Stromal cell of bone marrow (primary cell): ENCODE measurements at regions not wholly inside any gene's neighbourhood (a gene's known extent, or its start where the extent isn't known, plus 50 kb on each side); places are given as distances from the start of the nearest gene placed in this dataset.
"Not testable (repeated sequence)": the region's sequence is repeated elsewhere in the genome, so short reads cannot be mapped to it uniquely, and the experiment has no call there.

ENCODE experiments used
- DNase-seq: peaks from one replicate; pipeline ENCODE4 v3.0.0-alpha.2; 2012; ENCODE audit warnings: low read depth

DNA sequence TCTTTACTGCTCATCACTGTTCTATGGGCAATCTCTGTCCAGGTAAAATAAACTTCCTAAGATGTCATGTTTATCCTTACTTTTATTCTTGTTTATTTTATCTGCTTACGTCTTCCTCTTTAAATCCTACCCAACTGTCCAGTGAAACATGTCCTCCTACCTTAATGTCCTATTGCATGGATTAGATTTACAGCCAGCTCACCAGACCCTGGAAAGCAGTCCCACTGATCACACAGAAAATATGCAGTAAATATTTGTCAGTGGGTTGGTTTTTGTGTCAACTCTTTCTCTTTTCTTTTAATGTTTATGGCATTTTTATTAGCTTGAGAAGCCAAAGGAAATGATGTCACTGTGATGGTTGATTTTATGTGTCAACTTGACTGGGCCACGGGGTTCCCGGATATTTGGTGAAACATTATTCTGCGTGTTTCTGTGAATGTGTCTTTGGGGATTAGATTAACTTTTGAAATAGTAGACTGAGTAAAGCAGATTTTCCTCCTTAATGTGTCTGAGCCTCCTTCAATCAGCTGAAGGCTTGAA, 258.3 kb downstream of the SRGAP2C start:
- peak; percentile 37 for DNase-seq

DNA sequence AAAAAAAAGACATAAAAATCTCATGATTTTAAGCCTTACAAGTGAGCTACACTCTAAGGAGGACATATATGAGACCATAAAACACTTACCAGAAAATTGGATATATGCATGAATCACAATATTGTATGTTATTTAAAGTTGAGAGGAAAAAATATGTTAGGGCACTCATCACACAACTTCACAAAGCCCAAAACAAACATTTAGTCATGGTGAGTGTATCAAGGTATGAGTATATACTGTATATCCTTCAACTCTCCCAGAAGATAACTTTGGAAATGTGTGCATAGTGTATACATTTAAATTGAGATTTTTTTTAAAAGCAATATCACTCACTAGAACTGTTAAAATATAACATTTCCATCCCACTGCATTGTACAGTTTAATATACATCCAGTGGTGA, 259.3 kb downstream of the SRGAP2C start:
- DNase-seq = no peak

DNA sequence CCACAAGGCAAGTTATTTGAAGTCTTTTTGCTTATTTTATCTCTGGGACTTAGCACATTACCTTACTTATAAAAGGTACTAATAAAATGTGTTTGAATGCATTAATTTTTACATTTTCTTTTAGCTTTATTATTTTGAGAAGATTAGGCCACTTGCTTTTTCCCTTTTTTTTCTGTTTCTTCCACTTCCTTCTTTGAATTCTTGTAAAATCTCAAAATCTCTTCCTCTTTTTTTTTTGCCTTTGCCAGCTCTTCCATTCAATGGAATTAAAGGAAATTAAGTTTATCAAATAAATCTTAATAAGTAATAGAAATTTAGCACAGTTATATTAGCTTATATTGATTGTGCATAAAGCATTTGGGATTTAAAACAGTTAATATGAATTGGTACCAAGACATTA, 260.9 kb downstream of the SRGAP2C start:
- no peak for DNase-seq

DNA sequence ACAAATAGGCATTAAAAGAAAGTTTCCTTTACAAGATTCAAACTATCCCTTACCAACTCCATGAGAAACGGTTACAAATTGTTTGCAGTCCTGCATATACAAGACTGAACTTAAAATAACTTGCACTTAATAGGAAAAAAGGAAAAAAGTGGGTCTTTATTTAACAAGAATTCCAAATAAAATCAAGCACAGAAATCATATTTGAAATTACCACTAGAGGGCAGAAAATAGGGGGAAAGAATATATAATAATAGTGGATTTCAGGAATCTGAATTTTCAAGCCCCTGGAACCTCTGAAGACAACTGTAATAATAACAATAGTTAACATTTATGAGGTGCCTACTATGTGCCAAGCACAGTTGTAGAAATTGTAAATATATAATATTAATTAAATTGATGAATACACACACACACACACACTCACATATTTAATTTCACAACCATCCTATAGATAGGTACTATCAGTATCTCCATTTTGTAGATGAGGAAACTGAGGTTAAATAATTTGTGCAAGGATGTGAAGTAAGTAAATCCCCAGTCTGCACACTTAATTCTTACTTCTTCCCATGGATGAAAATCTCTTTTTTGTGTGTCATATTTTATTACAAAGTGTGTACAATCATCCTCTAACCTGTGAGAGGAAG, 262.6 kb downstream of the SRGAP2C start:
- not testable (repeated sequence) for DNase-seq

DNA sequence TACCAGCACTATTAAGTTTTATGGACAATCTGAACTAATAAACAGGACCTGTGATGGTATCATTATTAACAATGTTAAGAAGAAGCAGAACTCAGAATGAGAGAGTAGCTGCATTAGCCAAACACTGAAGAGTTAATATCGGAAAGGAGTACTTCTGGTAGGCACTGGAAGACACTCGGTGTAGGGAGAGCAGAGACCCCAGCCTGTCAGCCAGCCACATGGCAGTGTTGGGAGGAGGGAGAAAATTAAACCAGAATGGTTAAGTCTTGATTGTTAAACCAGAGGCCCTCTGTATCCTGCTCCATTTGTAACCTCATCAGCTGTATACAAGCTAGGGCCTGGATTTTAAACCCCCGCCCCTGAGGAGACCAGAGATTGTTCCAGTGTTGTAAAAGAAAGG, 263.3 kb downstream of the SRGAP2C start:
- not testable (repeated sequence) for DNase-seq

DNA sequence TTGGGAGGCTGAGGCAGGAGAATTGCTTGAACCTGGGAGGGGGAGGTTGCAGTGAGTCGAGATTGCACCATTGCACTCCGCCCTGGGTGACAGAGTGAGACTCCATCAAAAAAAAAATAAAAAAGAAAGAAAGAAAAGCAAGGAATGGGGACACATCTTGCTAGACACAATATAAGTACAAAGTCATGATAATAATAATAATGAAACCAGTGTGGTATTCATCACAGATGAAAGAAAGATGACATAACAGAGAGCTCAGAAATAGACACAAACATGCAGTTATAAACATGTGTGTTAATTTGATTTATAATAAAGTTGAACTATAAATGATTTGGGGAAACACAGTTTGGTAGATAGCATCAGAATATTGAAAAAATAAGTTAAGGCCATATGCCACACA, 264.1 kb downstream of the SRGAP2C start:
- no peak for DNase-seq

DNA sequence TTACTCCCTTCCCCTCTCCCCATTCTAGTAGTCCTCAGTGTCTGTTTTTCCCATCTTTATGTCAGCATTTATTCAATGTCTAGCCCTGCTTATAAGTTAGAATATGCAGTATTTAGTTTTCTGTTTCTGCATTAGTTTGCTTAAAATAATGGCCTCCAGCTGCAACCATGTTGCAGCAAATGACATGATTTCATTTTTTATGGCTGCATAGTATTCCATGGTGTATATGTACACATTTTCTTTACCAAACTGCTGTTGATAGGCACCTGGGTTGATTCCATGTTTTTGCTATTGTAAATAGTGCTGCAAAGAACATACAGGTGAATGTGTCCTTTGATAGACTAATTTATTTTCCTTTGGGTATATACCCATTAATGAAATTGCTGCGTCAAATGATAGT, 267.7 kb downstream of the SRGAP2C start:
- DNase-seq = no peak

DNA sequence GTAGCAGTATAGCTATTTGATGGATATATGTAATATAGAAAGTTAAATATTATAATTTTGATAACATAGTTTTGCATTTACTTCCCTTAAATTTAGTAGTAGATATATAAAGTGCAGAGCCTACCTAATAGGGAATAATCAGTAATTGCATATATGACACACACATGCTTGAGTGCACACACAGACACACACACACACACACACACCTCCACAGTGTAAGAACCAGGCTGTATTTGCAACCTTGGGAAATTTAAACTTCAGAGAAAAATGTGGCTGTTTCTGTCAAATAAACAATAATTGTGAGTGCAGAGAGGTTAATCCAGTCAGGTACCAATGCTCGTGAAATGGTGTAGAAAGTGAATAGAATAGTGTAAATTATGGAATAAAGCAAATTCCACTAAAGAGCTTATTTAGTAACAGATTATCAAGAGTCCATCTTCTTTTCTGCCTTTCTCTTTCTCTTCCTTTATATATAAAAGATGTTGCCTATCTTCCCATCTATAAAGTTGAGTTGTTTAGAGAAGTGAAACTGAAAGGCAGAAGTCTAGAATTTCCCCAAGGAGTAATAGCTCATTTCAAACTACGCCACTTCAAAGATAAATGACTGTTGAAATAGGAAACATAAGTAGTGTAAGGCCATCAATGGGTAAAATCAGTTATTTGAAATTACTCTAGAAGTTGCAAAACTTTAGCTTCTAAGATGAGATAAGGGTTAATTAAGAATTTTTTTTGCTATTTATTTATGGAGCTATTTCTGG, 273.7 kb downstream of the SRGAP2C start:
- no peak for DNase-seq

DNA sequence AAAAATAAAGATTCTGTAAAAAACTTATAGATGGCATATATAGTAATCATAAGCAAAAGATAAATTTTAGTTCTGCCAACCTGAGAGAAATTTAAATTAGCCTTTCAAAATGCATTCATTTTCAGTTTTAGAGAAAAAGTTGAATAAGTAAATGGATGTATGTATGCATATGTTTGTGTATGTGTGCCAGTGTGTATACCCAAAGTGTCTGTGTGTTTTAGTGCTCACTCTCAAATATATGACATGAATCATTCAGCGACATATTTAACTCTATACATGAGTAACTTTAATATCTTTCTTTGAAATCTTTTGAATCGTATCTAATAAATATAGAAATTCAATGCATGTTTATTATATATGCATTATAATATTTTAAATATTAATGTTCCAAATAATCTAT, 274.5 kb downstream of the SRGAP2C start:
- no peak for DNase-seq

DNA sequence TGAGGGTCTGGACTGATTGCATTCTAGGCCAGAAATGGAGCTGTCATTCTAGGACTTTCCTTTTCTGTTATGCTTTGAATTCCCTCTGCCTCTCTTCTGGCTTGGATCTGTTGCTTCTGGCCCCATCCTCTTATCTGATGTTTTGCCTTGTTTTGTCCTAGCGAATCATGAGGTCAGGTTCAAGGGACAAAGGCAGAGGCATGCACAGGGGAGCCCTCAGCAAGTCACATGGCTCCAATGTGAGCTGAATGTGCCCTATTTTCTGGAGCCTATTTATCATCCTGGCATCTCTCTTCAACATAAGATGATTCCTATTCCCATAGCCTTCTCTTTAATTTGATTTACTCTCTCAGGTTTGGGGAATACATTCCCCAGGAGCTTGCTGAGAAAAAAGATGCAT, 284.6 kb downstream of the SRGAP2C start:
- not testable (repeated sequence) for DNase-seq

DNA sequence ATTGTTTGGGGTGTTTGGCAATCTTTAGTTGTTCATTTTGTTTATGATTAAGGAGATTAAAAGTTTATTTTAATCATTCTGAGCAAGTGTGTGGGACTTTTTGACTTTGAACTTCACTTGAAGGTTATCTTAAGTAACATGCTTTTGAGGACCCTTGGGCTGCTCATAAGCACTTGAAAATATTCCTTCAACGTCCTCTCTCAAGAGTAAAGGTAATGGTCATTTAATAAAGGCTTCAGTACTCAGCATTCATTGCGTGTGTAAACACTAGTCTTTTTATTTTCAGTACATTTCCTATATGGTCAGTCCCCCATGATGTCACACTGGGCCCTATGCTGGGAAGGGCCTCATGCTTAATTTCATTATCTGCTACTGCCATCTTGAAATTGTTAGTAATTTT, 285.6 kb downstream of the SRGAP2C start:
- not testable (repeated sequence) for DNase-seq

DNA sequence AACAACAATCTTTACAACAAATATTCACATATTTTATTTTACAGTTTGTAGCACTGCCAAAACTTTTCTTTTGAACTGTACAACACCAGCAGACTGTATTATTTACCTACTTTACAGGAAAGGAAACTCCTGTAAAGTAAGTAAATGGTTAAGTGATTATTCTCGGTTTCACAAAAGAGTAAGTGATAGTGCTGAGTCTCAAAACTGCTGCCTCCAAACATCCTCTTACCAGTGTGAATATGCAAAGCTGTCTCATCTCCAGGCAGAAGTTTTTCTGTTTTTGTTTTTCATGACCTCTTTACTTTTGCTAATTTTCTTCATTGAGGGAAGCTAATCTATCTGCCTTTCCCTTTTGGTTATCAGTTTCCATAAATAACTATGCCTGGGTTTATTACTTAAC, 286.7 kb downstream of the SRGAP2C start:
- DNase-seq = no peak

DNA sequence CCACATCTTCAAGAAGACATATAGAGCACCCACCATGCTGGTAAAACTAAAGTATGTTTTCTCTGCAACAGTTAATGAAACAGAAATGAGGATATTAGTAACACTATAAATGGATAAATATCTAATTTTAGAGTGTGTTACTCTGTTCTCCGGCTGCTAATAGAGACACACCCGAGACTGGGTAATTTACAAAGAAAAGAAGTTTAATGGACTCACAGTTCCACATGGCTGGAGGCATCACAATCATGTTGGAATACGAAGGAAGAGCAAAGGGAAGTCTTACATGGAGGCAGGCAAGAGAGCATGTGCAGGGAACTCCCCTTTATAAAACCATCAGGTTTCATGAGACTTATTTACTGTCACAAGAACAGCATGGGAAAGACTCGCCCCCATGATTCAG, 287.2 kb downstream of the SRGAP2C start:
- no peak for DNase-seq

DNA sequence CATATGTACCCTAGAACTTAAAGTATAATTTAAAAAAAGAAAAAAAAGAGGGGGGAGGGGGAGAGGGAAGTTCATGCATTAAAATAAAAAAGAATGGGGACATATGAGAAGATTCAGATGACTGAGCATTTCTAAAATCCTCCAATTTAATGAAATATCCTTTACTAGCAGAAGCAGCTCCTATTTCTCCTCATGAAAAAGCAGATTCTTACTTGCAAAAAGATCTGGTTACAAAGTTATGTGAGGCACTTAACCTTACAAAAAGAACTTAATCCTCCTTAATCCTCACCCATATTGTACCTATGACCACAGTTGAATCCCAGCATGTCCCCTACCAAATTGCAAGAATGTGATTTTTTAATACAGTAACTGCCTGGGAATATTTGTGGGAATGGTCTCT, 298.5 kb downstream of the SRGAP2C start:
- DNase-seq = no peak

DNA sequence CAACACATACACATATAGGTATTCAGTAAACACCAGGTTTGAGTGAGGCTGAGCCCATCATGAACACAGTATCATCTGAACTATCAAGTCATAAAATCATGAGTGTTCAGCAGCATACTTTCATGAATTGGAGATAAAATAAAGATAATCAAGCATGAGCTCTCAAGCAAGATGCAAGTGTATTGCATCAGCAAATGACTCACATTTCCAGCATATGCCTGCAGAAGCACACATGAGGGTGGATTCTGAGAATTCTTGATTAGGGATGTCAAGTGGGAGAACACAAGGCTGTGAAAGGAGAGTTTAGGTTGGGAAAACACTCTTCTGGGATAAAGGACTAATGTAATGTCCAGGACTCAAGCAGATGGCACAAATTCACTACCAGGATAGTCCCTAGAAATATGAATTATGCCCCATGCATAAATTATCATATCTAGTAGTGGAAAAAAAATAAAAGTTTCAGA, 299.2 kb downstream of the SRGAP2C start:
- peak; percentile 83 for DNase-seq

DNA sequence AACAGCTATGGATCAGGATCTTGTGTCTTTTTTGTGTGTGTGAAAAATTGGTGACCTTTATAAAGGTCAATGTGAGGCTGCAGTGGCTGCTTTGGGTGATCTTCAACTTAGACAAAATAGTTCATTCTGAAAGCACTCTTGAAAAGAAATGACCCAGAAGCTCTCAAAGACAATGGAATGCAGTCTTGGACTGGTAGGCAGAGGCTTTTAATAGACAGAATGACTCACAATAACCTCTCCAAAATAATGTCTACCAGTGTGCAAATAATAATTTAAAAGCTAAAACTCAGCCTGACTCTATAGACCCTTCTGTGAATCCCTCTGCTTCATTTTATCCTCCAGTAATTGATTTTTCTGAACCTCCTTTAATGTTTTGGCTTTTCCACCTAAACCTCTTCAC, 310.0 kb downstream of the SRGAP2C start:
- DNase-seq = not testable (repeated sequence)

DNA sequence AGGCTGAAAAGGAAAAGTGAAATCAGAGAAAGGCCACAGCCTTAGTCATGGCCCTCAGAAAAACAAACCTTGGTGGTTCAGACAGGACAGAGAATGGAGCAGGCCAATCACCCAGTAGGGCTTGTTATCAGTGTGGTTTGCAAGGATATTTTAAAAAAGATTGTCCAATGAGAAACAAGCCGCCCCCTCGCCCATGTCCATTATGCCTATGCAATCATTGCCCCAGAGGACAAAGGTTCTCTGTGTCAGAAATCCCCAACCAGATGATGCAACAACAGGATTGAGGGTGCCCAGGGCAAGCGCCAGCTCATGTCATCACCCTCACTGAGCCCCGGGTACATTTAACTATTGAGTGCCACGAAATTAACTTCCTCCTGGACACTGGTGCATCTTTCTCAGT, 326.7 kb downstream of the SRGAP2C start:
- DNase-seq = peak; percentile 55

DNA sequence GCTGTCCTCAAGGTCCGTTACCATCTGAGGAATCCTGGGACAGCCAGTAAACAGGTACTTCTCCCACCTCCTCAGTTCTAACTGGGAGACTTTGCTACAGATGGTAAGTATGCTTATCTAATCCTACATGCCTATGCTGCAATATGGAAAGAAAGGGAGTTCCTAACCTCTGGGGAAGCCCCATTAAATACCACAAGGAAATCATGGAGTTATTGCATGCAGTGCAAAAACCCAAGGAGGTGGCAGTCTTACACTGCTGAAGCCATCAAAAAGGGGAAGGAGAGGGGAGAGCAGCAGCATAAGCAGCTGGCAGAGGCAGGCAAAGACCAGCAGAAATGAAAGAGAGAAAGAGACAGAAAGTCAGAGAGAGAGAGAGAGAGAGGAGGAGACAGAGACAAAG, 327.1 kb downstream of the SRGAP2C start:
- DNase-seq = not testable (repeated sequence)

DNA sequence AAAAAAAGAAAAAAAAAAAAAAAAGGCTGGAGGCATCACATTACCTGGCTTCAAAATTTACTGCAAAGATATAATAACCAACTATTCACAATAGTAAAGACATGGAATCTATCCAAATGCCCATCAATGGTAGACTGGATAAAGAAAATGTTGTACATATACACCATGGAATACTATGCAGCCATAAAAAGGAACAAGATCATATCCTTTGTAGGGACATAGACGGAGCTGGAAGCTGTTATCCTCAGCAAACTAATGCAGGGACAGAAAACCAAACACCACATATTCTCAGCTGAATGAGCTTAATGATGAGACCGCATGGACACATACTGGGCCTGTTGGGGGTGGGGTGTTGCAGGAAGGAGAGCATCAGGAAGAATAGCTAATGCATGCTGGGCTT, 330.5 kb downstream of the SRGAP2C start:
- no peak for DNase-seq

DNA sequence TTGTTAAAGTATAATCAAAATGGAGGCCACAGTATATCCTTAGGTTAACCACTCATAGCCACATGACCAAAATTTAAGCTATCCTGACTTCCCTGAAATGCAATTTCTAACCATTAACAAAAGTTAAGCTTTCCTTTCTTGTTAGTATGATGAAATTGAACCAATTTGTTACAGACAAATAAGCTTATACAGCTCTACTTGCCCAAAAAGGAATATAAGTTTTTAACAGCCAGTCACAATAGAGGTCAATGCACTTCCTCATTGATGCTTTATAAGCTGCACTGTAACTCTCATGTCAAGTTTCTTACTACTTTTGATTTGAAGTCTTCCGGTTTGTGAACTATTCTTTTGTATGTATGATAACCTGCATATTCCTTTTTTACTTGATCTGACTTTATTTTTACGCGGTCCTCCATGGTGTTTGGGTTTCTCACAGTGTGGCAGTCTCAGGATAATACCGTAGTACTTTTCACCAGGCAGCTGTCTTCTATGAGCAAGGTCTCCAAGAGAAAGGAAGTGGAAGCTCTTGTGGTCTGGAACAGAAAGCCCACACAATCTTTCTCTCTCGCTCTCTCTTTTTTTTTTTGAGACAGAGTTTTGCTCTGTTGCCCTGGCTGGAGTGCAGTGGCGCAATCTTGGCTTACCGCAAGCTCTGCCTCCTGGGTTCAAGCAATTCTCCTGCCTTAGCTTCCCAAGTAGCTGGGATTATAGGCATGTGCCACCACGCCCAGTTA, 331.6 kb downstream of the SRGAP2C start:
- no peak for DNase-seq

DNA sequence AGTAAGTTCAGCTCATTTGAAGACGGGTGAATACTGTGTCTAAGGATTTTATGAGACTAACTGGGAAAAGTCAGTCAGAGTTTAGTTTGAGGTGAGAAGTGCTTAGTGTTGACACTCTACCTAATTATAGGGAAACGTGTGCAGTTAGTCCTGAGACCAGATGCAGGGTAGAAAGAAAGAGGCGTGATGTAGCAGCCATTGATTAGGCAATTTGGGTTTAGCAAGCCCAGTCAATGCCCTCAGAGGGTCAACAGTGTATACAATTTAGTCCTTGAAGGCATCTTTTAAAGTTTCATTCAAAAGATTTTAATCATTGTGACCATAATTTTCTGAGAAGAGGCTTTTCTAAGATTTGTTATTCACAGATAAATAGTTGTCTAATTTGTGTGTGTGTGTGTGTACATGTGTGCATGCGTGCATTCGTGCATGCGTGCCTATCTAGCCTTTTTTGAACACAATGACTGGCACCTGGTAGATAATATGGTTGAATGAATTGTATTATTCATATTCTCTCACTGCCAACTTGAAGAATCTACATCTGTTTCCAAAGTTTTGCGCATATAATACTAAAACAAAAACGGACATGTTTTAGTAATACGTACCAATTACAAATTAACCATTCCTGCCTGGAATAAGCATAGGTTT, 332.9 kb downstream of the SRGAP2C start:
- DNase-seq = no peak

DNA sequence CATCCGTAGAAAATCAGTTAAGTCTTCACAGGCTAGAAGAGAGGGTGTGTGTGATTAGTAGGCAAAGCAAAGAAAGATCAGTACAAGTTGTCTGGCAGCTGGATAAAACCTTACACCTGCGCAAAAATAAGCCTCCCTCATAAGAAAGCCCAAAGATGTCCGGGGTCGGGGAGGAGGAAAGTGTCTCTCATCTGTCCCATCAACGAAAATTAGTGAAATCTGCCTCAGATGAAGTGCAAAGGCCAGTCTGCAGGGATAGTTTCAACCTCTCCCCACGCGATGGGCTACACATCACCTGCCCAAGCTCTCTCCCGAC, 333.9 kb downstream of the SRGAP2C start:
- no peak for DNase-seq
